Umbilical cord (tissue), 1 donor: ENCODE measurements at regions not wholly inside any gene's neighbourhood (a gene's known extent, or its start where the extent isn't known, plus 50 kb on each side); places are given as distances from the start of the nearest gene placed in this dataset.

Source experiments
- DNase-seq: peaks from one replicate; pipeline ENCODE4 v3.0.0-alpha.2; 2015; ENCODE audit warnings: low spot score

DNA sequence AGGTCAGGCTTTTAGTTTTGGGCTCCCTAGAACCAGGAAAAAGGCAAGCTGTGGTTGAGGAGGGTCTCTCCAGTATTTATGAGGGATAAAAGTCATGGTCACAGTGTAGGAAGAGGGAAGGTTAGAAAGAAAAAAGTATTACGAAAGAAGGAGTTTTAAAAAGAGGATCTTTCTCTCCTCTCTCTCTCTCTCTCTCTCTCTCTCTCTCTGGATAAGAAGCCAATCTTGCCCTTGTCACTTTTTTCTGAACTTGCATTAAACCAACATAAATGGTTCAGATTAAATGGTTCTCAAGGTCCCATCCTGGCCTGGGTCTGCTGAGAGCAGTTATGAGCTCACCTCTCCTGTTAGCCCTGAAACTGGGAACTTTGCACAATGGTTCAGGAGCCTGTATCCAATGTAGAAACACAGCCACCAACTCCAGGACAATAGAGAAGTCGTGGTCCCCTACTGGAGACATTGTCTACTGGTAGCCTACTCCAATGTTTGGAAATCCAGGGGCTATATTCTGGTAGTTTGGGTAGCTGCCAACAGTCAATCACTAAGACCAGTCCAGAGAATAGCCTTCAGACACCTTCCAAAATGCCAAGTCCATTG lies 131.9 kb downstream of the DAD1 start:
- DNase-seq, result no peak

DNA sequence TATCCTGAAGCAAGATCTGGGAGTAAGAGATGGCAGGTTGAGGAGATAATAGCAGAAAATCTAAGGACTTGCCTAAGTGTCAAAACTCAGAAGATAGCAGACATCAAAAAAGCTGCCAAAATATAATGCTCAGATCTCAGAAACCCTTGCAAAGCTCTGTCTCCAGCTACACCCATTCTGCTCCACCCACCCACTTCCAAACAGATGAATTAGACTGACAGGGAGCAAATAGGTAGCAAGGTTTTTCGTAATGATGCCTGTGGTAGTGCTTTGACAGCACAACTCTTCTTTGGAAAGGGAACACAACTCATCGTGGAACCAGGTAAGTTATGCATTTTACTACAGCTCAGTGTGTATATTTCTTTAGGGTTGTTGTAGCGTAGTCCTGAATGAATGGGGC lies 132.6 kb downstream of the DAD1 start:
- no peak for DNase-seq

DNA sequence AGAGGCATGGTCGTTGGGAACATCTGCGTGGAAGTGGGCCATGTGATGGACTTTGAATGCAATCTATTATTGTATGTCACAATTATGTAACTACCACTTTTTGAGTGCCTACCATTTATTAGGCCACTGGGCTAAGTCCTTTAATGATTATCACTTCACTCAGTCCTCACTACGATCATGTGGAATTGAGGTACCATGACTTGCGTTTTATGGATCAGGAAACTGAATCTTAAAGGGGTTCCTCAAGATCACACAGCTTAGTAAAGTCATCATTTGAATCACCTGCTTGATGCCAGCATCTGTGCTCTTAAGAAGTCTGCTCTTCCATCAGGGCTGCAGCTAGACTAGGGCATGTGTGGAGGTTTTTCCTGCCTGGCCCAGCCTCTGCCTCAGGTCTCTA lies 136.7 kb downstream of the DAD1 start:
- no peak for DNase-seq

DNA sequence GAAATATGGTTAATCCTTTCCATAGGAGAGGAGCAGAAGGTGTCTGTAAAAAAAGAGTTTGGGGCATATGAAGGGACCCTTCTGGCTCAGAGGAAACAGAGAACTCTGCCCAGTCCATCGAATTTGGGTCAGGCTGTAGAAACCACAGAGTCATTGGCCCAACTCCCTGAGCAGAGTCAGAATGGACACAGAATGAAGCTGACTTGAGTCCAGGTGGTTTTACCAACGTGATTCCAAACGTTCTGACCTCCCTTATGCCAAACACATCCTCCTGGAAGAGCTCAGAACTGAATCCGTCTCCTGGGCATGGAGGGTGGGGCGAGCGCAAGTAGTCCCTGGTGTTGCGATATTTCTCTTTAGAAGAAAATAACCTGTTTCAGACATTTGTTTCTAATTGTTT lies 138.8 kb downstream of the DAD1 start:
- DNase-seq, result no peak

DNA sequence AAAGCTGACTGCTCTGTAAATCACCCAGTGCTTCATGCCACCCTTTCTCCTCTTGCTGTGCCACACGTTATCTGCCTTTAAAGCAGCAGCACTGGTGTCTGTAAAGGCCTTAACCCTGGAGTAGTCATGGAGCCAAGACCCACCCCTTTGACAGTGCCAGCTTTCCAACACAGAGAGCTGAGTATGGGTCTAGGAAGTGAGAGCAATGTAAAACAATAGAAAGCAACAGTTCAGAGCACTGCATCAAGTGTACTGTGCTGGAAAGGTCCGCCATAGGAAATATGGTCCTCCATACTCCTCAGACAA lies 139.5 kb downstream of the DAD1 start:
- peak; percentile 28 for DNase-seq

DNA sequence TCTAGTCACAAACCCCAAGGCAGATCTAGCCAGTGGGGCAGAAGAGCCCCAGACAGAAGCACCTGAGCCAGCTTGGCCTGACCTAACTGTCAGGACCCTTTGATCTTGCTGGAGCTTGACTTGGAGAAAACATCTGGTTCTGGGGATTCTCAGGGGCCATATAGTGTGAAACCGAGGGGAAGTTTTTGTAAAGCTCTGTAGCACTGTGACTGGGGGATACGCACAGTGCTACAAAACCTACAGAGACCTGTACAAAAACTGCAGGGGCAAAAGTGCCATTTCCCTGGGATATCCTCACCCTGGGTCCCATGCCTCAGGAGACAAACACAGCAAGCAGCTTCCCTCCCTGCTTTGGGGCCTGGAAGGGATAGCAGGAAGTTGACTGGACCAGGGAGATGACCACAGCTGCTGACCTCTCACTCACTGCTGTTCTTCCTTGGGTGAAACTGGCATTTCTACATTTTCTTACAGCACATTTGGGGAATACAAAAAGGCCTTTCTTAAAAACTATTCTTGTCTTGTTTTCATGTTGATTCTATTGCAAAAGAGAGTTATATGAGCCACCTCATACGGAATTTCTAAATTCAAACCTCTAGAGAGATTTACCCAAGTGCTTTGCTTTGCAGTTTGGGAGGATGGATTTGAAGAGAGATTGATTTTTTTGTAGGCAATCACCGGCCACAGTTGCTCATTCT lies 140.0 kb downstream of the DAD1 start:
- DNase-seq, result no peak

DNA sequence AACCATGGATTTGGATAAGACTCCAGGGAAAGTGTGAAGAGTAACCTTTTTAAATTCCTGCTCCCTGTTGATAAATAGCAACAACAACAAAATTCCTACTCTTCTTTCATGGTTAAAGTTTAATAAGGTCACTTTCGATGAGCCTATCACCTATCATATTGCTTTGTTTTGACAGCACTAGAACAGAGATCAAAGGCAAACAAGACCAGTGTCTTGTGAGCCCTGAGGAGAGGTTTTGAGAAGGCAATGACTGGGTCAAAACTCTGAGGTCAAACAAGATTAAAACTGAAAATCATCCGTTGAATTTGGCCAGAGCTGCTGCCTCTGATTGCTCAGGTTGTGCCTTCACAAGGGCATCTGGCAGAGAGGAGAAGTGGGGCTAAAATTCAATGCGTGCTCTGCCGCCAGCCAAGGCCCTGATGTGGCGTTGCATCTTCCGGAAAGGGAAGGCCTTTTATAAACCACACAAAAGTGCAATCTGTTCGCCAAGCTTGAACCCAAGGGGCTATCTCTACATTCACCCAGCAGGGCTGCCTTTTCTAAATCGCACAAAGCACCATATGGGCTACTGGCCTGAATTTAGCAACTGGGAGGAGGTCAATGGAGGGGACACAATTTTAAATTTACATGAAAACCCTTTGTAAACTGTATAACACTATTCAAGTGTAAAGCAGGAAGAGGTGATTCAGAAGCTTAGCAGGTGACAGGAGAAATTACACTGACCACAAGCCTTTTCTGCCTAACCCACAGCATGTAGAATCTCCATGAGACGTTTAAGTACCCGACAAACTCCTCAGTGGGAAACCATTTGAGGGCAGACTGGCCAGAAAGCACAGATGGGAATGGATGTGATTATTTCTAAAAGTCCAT lies 140.8 kb downstream of the DAD1 start:
- no peak for DNase-seq

DNA sequence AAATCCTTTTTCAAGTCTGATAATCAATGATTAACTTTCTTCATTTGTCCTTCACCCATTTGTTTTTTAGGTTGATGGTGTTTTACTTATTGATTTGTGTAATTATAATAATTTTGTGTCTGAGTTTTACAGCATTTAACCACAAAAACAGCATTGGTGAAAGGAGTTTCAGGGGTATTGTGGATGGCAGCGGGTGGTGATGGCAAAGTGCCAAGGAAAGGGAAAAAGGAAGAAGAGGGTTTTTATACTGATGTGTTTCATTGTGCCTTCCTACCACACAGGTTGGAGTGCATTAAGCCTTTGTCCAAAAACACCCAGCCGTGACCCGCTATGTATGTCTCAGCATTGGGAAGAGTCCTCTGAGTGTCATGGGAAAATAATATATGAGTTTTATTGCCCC lies 150.3 kb downstream of the DAD1 start:
- DNase-seq, result no peak

DNA sequence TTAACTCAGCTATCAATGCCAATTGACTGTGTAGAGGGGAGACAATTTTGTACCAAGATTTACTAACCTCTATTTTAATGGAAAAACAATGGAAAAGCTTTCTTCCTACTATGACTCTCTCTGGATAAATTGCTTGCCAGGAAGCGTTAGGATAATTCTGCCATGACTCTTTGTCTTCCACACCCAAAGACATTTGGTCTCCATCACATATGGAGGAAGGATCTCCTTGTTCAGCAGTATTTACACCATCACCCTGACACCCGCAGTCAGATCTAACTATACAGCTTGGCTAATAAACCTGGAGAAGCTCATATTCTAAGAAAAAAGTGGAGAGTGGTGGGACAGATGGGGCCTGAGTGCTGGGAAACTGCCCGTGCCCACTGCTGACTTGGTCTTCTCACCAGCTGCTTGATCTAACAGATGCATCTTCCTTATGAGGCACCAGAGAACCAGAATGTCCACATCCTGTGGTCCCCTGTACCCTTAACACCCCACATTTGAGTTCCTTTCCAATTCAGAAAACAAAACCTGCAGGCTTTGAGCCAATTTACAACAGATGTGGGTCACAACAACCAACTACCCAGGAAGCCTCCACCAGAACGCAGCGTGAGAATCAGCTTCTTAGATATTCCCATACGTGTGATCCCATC lies 154.0 kb downstream of the DAD1 start:
- DNase-seq, result no peak

DNA sequence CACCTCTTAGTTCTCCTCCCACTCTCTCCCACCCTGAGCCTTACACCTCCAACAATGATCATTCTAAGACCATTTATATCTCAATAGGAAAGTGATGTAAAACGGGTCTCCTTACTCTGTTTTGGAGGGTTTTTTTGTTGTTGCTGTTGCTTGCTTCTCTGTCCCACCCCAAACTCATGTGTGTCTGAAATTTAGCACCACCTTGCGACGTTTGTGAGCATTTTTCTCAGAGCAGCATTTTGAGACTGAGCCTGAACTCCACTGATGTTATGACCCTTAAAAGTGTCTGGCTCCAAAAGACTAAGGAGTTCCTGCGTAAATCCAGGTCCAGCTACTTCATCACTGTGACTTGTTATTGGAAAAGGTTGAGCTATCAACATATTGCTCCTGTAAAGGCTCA lies 155.0 kb downstream of the DAD1 start:
- no peak for DNase-seq

DNA sequence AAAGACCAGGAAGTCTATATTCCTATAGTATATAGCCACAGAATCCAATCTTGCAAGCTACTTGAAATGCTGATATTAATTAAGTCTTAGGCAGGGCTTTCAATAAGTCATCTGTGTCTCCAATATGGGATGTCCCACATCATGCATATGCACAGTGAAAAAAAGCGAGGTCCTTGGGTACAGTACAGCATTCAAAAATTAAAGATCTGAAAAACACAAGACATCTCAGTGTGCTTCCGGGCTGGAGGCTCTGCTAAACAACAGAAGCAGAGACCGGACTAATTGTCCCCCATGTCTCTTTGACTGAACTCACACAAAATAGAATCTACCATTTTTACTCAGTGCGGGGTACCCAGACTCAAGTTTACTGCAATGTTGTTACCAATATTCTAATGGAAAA lies 156.0 kb downstream of the DAD1 start:
- DNase-seq, result no peak

DNA sequence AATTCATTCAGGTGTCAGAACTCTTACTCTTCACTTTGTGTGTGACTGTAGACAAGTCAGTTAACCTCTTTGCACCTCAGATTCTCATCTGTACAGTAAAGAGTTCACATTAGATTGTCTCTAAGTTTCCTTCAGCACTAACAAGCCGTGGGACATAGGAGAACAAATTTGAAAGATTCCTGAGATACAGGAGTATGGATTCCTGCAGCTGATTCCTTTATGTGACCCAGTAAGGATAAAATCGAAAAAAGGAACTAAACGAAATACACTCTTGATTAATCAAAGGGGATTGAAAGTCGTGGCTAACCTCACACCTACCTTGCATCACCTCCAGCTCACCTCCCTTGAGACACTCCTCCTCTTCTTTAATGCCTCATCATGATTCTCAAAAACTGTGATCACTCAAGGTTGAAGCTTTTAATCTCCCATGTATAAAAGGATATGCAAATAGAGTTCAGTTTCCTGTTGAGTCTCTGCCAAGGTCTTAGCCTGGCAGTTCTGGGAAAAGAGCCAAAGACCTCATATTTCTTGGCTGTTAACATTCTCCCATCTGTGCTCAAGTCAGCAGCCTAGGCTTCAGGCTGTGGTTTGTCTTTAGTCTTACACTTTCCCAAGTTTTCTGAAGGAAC lies 156.6 kb downstream of the DAD1 start:
- DNase-seq, result peak; percentile 94

DNA sequence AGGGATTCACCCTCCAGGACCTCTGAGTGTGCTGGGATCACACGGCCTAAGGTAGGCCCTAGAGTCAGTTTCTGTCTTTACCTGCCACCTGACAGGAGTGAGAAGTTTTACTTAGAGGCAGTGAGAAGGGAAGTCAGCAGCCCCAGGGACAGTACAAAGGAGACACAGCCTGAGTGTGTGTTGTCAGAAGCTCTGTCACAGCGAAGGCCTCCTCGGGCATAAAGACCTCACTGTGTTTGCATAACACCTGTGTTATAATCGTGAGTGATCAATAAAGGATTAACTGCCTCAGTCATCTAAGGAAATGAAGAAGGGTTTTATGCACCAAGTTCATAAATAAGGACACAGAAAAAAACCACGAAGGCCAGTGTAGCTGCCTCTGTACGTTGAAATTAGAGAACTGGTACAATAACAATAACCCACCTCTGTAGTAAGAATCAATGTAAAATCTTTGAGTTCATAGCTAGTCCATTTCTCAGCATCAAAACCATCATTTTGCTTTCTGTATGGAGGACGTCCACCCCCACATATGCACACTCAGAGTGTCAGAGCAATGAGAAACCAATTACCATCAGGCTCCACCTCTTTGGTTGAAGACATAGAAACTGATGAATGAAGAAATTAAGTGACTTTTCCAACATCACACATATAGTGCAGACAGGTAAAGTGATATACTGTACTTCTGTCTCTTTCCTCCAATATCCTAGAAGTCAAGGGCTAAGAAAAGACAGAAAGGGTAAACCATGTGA lies 159.3 kb downstream of the DAD1 start:
- no peak for DNase-seq

DNA sequence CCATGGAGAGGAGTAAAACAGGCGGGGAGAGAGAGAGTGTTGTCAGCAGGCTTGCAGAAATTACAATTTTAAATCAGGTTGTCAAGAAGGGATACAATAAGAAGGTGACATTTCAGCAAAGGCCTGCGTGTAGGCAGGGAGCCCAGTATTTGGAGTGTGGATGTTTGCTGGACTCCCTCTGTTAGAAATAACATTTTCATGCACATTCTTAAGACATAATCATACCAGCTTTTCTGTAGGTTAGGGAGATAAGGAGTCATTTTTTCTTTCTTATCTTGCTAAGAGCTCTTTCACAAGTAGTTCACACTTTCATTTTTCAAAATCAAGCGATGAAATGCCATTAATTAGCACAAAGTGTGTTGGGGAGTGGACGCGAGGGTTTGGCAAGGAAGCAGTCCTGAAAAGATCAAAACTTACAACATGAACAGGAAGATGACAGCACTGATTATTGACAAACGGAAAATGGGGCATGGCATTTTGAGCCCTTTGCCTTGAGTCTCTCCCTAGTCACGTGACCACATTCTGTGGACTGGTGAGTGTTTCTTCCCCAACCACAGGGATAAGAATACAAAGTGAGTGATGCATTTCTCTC lies 160.2 kb downstream of the DAD1 start:
- DNase-seq, result peak; percentile 64

DNA sequence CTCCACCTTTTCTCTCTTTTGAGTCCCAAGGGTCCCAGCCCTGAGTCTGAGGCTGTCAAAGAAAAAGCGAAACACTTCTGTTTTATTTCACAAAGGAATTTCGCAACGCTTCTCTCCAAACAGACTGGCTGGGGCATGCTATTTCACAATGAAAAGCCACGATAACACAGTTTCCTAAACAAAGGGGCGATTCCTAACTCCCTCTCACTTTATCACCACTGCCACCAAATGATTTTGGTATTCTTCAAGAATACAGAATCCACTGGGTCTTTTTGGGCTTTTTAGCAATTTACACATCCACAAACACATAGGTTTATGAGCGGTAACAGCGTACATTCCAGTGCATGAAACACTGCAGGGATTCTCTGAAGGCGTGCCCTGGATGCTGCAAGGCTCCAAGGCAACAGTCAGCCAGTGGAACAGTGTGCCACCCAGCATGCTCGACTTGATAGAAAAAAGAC lies 161.2 kb downstream of the DAD1 start:
- peak; percentile 95 for DNase-seq

DNA sequence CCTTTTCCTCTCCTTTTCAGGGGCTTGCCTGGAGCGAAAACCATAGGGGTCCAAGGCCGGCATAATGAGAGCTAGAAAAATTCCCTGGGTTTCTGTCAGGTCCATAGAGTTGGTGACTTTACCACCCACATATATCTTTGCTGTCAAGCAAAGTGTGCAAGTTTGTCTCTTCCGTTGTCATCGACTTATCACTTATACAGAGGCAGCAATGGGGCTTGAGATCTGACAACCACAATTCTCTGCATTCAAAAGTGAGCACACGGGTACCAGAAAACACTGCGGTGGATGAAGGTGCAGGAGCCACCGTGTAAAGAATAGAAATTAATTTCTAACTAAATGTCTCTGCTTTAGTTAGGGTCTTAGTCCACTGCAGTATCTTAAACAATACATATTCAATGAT lies 162.3 kb downstream of the DAD1 start:
- DNase-seq, result no peak

DNA sequence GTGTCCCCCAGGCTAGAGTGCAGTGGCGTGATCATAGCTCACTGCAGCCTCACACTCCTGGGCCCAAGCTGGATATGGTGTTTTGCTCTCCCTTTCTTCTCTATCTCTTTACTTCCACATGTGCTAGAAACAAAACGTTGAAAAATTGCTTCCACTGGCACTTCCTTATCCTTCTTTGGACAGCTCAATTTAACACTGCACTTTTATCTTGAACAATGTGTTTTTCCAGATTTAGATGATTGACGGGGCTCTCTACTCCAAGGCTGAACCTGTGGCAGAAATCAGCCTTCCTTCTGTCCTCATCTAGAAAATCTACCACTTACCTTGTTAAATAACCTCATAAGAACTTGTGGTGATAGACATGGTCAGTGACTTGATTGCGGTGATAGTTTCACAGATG lies 165.1 kb downstream of the DAD1 start:
- no peak for DNase-seq

DNA sequence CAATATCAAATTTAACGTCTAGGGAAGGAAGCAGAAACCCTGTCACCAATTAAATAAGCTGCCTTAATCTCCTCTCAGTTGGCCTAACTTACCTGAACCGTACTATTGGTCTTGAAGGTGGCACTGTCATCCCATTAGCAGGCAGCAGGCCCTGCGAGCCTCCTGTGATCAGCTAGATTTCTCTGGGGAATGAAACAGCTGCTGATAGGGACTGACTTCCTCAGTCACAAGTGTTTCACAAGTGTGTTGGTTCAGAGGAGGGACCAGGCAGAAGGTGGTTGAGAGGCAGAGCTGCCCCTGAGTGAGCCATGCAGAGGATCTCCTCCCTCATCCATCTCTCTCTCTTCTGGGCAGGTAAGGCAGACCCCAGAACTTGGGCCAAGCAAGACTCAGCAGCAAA lies 166.8 kb downstream of the DAD1 start:
- no peak for DNase-seq

DNA sequence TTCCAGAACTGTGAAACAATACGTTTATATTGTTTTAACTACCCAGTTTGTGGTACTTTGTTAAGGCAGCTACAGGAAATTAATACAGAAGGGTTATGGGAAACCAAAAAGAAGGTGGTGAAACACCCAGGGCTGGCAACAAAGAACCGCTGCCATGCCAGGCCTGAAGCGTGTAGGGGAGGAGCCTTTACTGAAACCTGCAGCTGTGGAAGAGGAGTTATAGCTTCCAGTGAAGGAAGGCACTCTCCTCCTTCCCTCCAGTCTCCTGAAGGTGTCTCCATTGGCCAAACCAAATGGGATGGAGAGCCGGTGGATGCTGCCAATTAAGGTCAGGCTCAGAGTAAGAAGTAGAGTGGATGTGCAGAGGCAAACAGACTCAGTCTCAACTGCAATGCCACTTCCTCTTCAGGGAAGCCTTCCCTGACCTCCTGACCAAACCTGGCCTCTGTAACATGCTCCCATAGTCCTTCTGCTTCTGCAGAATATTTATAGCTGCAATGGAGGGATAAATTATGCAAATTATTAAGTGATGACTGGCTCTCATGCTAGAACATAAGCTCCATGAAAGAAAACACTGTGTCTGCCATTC lies 168.3 kb downstream of the DAD1 start:
- DNase-seq, result peak; percentile 48

DNA sequence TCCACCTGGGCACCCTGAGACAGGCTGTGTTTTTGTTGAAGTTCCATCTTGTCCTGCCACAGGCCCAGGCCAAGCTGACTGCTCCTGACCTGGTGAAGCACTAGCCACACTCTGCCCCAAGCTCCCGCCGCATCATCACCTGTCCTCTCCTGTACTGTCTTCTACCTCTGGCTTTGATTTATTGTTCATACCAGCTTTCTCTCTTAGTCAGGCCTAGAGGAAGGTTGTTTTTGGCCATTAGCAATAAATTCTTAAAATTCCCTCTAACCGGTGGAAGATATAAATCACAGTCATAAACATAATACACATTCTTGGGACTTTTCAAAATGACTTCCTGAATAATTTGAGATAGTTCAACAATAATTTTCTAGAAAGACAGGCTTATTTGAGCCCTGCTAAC lies 169.4 kb downstream of the DAD1 start:
- peak; percentile 57 for DNase-seq
